SK-N-SH (cell line): ENCODE measurements at regions not wholly inside any gene's neighbourhood (a gene's known extent, or its start where the extent isn't known, plus 50 kb on each side); places are given as distances from the start of the nearest gene placed in this dataset.

ENCODE experiments used
- CTCF ChIA-PET: fragments of 300-600, 350-600 bp; formaldehyde crosslinking; extraction: SDS; loops from one replicate; lab custom pipeline; 2021; lab: Yijun Ruan, JAX
- POLR2A ChIA-PET: fragments of 350-600 bp; sonication (Branson Sonifier 250); formaldehyde crosslinking; extraction: SDS; loops from one replicate; lab custom pipeline; 2020; ENCODE audit warnings: antibody characterized with exemption, inconsistent platforms; lab: Yijun Ruan, JAX
- DNase-seq: peaks from one replicate; pipeline ENCODE4 v3.0.0; 2012
- H2AFZ ChIP-seq: fragments of 200-600 bp; sonication (generic); 2 replicates; pipeline ENCODE4 v1.8.1; 2016; ENCODE audit warnings: antibody characterized with exemption, mild to moderate bottlenecking, low read depth
- H3F3A ChIP-seq: fragments of 200-600 bp; sonication (generic); replicated peaks from 2 replicates; pipeline ENCODE3; 2016; ENCODE audit warnings: antibody characterized with exemption, mild to moderate bottlenecking; ENCODE audit not compliant: insufficient read depth
- H3K27ac ChIP-seq, 2 experiments: fragments of 200-500 bp in 1 of 2; fragments of 200-600 bp in 1 of 2; sonication (Bioruptor generic) in 1 of 2; sonication (generic), shearing (Covaris generic) in 1 of 2; 2 replicates each; pipeline versions ENCODE4 v1.5.1 to v1.6.1; 2014 to 2016; ENCODE audit warnings: low read depth in 2 of 2, inconsistent platforms in 1 of 2, low read length in 1 of 2, mild to moderate bottlenecking in 1 of 2, mixed read lengths in 1 of 2
- H3K27me3 ChIP-seq: fragments of 200-600 bp; sonication (generic), shearing (Covaris generic); 2 replicates; pipeline ENCODE4 v1.6.1; 2016; ENCODE audit warnings: mixed run types; ENCODE audit not compliant: insufficient read depth
- H3K36me3 ChIP-seq, 2 experiments: fragments of 200-500 bp in 1 of 2; fragments of 200-600 bp in 1 of 2; sonication (Bioruptor generic) in 1 of 2; sonication (generic) in 1 of 2; replicated peaks in 1 of 2; 2 replicates each; pipeline versions ENCODE3 to v1.5.1; 2014 to 2016; ENCODE audit warnings: low read length in 1 of 2, mild to moderate bottlenecking in 1 of 2; ENCODE audit not compliant: insufficient read depth in 2 of 2, control insufficient read depth in 1 of 2
- H3K4me1 ChIP-seq, 2 experiments: fragments of 200-500 bp in 1 of 2; fragments of 200-600 bp in 1 of 2; sonication (Bioruptor generic) in 1 of 2; sonication (generic), shearing (Covaris generic) in 1 of 2; 2 replicates each; pipeline versions ENCODE4 v1.5.1 to v1.6.1; 2014 to 2016; ENCODE audit warnings: low read depth in 1 of 2, low read length in 1 of 2, mixed run types in 1 of 2; ENCODE audit not compliant: insufficient read depth in 2 of 2, control insufficient read depth in 1 of 2
- H3K4me2 ChIP-seq: fragments of 200-600 bp; sonication (generic), shearing (Covaris generic); 2 replicates; pipeline ENCODE4 v1.6.1; 2017; ENCODE audit warnings: mixed run types
- H3K4me3 ChIP-seq, 2 experiments: fragments of 200-500 bp in 1 of 2; fragments of 200-600 bp in 1 of 2; sonication (Bioruptor generic) in 1 of 2; sonication (generic), shearing (Covaris generic) in 1 of 2; 2 replicates each; pipeline versions ENCODE4 v1.5.1 to v1.8.1; 2014 to 2016; ENCODE audit warnings: low read depth in 2 of 2, inconsistent platforms in 1 of 2, low read length in 1 of 2, mild to moderate bottlenecking in 1 of 2, mixed read lengths in 1 of 2, moderate library complexity in 1 of 2
- H3K79me2 ChIP-seq: fragments of 200-600 bp; sonication (generic); 2 replicates; pipeline ENCODE4 v1.8.1; 2017; ENCODE audit warnings: mild to moderate bottlenecking; ENCODE audit not compliant: insufficient read depth
- H3K9ac ChIP-seq: fragments of 200-600 bp; sonication (generic); 2 replicates; pipeline ENCODE4 v1.6.1; 2017; ENCODE audit warnings: mixed run types
- H3K9me2 ChIP-seq: fragments of 200-600 bp; sonication (generic); 2 replicates; pipeline ENCODE4 v1.6.1; 2017; ENCODE audit warnings: mixed run types
- H3K9me3 ChIP-seq: fragments of 200-600 bp; sonication (generic); 2 replicates; pipeline ENCODE4 v1.6.1; 2017; ENCODE audit warnings: mixed run types, mild to moderate bottlenecking, moderate library complexity
- H4K20me1 ChIP-seq: fragments of 200-600 bp; sonication (generic); 2 replicates; pipeline ENCODE4 v1.6.1; 2017; ENCODE audit warnings: mild to moderate bottlenecking, mixed run types; ENCODE audit not compliant: insufficient read depth
- ELF1 ChIP-seq: IDR thresholded peaks from 2 replicates; pipeline ENCODE4 v1.4.0; 2012
- EP300 ChIP-seq, 2 experiments: IDR thresholded peaks; 2 replicates each; pipeline versions ENCODE4 v1.4.0 to v1.6.1; 2012; ENCODE audit warnings: borderline replicate concordance in 1 of 2, low read depth in 1 of 2, low read length in 1 of 2
- EZH2phosphoT487 ChIP-seq: fragments of 200-600 bp; sonication (generic); IDR thresholded peaks from 2 replicates; pipeline ENCODE4 v1.6.1; 2017; ENCODE audit warnings: low read depth, mixed run types, mild to moderate bottlenecking, antibody characterized with exemption, moderate library complexity, borderline replicate concordance
- FOXM1 ChIP-seq: IDR thresholded peaks from 2 replicates; pipeline ENCODE4 v1.4.0; 2012; ENCODE audit warnings: low read depth, mild to moderate bottlenecking
- IRF3 ChIP-seq: fragments of 150-350 bp; IDR thresholded peaks from 2 replicates; pipeline ENCODE4 v1.6.1; 2016; ENCODE audit warnings: mild to moderate bottlenecking, low read depth, low read length
- MXI1 ChIP-seq: IDR thresholded peaks from 2 replicates; pipeline ENCODE4 v1.6.1; 2012; ENCODE audit warnings: mild to moderate bottlenecking, low read depth, low read length, improper control_type of control experiment
- NFIC ChIP-seq: IDR thresholded peaks from 2 replicates; pipeline ENCODE4 v1.4.0; 2012; ENCODE audit warnings: borderline replicate concordance
- PBX3 ChIP-seq: IDR thresholded peaks from 2 replicates; pipeline ENCODE4; 2012
- REST ChIP-seq: IDR thresholded peaks from 2 replicates; pipeline ENCODE4 v1.6.1; 2012; ENCODE audit warnings: mild to moderate bottlenecking, low read depth, low read length, moderate library complexity
- RXRA ChIP-seq: IDR thresholded peaks from 2 replicates; pipeline ENCODE4 v1.4.0; 2012; ENCODE audit warnings: low read depth, mild to moderate bottlenecking, borderline replicate concordance
- USF1 ChIP-seq: IDR thresholded peaks from 2 replicates; pipeline ENCODE4 v1.4.0; 2012; ENCODE audit warnings: low read depth, borderline replicate concordance
- ZBTB33 ChIP-seq: IDR thresholded peaks from 2 replicates; pipeline ENCODE4 v1.4.0; 2012; ENCODE audit warnings: low read depth, borderline replicate concordance
- WGBS: methylation state at CpG from one replicate; pipeline ENCODE4 v1.1.6; 2017; ENCODE audit warnings: low lambda C conversion rate; 5-methylcytosine and 5-hydroxymethylcytosine counted together

GRCh38 chr17:17400070-17400469 is 76.7 kb upstream of the MED9 start:
- WGBS = 86% methylated on average over 11 of the region's 12 CpGs
- Histone ChIP-seq H3K36me3 (no peaks in the 10 kb centered on the region), H3F3A (no peaks in the 10 kb centered on the region), H3K4me3 (no peak overlapping the region), H3K9me3 (no peaks in the 10 kb centered on the region), H3K79me2 (no peaks in the 10 kb centered on the region), H3K9me2 (no peaks in the 10 kb centered on the region), H4K20me1 (no peaks in the 10 kb centered on the region), H3K4me1 (peaks cover 0 to 41% of the 10 kb centered on the region in 2 experiments; a peak in 2 of 4 replicates), H3K9ac (no peak overlapping the region), H3K4me2 (no peak overlapping the region), H3K27ac (no peak overlapping the region; a peak in 1 of 4 replicates), H3K27me3 (no peaks in the 10 kb centered on the region), H2AFZ (no peak overlapping the region)
- no peak for DNase-seq
- ChIA-PET POLR2A (interaction anchor here (0.9 kb wide), 1 partner anchor 13 kb away, joined by 3 read pairs; no protein-coding TSS in a partner anchor), CTCF (interaction anchor here (0.6 to 1.3 kb wide), 3 partner anchors 10 to 44 kb away, joined by 3 to 4 read pairs (median 3); no protein-coding TSS in a partner anchor)
- no peak for TF ChIP-seq MXI1
- no peak for TF ChIP-seq NFIC
- no peak for TF ChIP-seq ELF1
- no peak for TF ChIP-seq PBX3
- TF ChIP-seq REST = no peak
- TF ChIP-seq IRF3 = no peak
- no peak for TF ChIP-seq RXRA
- TF ChIP-seq ZBTB33 = no peak
- TF ChIP-seq EP300 (IDR thresholded peaks at IDR 0.05; ENCODE audit: borderline replicate concordance in 1 of 2, low read depth in 1 of 2, low read length in 1 of 2) = no peak
- no peak for TF ChIP-seq EZH2phosphoT487
- no peak for TF ChIP-seq FOXM1
- TF ChIP-seq USF1 = no peak
